ENCODE measurements at regions not wholly inside any gene's neighbourhood (a gene's known extent, or its start where the extent isn't known, plus 50 kb on each side); places are given as distances from the start of the nearest gene placed in this dataset.
"Not testable (repeated sequence)": the region's sequence is repeated elsewhere in the genome, so short reads cannot be mapped to it uniquely, and the experiment has no call there.

DNA sequence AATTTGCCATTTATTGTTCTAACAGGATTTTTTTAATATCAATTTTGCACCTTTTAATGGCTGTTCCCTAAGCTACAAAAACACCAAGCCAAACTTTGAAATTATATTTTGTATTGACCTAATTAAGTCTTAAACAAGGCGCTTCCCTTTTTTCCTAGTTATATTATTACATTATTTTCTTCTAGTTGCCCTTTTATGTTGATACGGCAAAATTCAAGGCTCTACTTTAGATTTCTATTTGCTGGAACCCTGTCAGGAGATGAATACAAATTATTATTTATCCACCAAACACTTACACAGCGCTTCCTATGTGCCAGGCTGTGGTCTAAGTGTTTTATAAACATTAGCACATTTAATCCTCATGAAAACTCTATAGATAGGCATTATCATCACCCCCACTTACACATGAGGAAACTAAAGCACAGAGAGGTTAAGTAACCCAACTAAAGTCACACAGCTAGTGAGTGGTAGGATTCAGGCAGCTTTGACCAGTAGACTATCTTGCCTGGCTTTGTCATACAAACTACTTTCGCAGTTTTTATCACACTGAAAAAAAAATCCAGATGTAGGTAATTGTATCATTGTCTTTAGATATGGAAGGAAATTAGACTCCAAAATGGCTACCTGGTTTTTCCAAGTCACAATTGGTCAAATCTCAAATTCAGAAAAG is 456.5 kb downstream of the STK39 start:
- DNase-seq, result no peak

DNA sequence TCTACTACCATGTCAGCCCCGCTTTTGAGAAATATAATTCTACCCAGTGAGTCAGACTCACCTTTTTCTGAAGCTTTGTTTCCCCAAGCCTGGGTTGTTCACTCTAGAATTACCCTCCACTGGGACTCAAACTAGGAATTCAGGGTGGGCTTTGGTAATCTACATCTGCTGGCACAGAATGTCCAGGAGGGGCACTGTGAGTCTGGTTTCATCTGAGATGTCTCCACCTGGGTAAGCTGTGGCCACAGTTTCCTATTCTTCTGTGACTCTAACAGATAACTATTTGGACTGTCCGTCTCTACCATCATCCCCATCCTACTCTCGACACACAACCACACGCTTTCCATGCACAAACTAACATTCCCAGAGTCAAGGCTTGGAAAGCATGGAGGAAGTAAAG is 457.2 kb downstream of the STK39 start:
- DNase-seq, result no peak

DNA sequence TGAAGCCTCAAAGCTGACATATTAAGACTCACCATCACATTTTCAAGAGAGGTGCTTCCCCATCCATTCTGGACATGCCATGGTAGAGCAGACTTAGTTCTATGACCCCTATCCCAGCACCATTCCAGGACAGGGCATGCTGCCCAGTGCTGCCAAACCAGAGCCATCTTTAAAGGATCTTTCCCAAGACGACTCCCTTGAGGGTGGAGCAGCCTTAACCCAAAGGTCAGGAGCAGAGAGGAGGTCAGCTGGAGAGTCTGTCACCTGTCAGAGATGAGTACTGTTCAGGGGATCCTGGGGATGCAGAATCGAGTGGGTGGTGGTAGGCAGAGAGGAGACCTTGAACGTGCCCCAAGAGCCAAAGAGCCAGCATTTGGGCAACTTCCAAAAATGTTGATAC is 459.8 kb downstream of the STK39 start:
- DNase-seq, result no peak

DNA sequence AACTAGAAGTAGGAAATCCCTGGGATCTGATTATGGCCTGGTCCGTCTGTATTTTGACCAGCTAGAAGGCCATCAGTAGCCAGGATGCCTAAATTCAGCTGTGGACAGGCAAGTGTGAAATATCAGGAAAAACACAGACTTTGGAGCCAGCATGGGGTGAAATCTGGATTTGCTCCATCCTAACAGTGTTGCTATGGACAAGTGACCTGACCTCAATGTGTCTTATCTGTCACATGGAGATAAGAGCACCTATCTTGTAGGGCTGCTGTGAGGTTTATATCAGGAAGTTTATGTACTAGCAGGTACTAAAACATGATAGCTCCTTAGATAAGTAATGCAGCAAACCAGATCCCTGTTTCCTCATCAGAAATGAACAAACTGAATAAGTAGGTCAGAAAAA is 460.4 kb downstream of the STK39 start:
- DNase-seq, result no peak

DNA sequence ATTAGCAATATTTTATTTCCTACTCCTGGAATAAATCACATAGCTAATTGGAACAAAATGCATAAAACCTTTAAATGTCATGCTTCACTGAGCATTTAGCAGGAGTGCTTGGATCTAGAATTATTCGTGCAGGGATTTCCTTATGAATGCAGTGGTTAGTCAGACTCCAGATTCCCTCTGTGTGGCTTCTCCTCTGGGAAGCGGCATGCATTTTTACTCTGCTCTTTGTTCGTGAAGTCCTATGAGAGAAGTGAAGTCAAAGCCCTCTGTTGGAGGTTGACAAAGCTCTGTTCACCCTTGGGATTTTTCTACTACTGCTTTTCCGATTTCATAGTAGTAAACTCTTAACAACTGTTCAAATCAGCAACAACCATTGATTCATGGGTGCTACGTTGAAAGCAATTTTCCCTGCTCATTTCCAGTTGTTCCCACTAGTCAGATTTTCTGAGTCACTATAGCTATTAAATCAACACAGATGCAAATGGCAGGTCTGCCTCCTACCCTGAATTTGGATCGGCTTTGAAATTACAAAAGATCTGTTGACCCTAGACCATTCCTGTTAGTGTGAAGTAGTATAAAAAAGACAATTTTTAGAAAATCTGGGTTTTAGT is 461.7 kb downstream of the STK39 start:
- no peak for DNase-seq

DNA sequence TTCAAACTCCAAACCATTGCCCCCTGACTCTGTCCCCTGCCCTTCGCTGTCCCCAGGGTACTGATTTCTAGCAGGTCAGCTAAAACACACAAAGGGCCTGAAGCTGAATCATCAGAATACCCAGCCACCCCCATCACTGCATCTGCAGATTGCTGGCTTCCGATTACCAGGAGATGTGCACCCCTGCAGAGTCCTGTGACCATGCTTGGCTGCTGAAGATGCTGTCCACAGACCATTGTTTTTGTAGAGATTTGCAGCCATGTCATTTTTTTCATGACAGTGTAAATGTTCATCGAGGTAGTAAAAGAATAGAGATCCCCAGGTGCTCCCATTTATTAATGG is 463.3 kb downstream of the STK39 start:
- no peak for DNase-seq

DNA sequence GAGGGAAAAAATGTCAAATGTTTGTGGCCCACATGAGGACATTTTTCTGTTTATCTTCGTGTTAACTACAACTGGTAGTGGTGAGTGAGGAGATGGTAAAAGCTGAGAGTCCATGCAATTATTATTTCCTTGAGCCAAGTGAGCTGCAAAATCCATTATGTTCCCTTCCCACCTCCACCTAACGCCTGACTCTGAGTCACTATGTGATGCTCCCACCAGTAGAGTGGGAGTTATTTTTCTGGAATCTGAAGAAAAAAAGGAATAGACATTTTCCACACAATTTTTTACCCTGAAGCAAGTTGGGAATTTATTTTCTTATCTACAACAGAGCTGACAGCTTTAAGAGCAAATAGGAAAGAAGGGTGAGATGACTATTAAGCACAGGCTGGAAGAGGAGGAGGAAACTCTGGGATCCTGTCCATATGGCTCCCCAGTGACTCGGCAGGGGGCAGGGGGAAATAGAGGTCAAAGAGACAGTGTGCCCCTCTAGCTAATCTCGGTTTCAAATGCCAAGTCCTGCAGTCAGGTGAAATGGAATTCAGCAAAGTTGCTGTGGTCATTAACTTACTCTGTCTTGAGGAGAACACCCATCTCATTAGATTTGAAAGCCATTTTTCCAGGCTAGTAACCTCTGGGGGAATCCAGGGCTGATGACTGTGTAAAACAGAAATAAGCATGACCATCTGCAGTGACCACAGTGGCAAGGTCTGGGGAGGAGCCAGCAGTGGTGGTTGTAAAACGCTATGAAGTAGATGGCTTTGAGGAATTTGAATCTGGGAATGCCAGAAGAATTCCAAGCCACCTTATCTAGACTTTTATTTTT is 463.9 kb downstream of the STK39 start:
- no peak for DNase-seq

DNA sequence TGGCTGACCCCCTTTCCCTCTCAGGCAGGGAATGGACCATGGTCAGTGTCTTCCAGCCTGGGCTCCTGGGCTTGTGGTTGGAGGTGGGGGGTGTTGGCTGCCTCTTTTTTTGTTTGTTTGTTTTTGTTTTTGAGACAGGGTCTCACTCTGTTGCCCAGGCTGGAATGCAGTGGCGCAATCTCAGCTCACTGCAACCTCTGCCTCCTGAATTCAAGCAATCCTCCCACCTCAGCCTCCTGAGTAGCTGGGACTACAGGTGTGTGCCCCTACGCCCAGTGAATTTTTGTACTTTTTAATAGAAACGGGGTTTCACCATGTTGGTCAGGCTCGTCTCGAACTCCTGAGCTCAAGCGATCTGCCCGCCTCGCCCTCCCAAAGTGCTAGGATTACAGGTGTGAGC is 465.8 kb downstream of the STK39 start:
- not testable (repeated sequence) for DNase-seq

DNA sequence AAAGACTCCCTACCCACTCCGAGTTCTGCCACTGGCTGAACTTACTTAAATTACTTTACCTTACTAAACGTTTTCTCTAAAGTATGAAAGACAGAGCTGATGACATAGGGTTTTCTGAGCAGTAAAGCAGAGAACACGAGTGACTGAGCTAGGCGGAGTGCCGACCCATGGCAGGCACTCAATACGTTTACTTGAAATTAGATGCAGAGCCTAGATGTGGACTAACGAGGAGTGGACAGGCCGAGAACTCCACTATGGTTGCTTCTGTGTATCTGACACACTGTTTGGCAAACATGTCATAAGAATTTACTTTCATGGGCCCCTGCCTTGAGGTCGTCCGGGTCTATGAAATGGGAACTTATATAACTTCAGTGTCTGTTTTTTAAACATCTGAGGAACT is 471.0 kb downstream of the STK39 start:
- DNase-seq, result no peak

DNA sequence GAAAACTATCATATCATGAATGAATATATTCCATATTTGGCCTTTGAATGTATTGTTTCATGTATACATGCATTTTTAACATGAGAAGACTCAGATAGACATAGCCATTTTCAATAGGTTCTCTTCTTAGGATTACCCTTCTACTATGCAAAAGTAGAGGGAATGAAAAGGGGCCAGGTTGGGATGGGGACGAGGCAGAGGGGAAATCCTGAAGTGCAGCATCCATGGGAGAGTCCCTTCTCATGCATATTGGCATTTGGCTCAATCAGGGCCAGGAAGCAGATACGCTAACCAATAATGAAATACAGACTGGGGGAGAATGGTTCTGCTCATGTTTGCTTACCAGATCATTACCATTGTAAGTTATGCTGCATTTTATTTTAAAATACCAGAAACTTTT is 475.8 kb downstream of the STK39 start:
- no peak for DNase-seq

DNA sequence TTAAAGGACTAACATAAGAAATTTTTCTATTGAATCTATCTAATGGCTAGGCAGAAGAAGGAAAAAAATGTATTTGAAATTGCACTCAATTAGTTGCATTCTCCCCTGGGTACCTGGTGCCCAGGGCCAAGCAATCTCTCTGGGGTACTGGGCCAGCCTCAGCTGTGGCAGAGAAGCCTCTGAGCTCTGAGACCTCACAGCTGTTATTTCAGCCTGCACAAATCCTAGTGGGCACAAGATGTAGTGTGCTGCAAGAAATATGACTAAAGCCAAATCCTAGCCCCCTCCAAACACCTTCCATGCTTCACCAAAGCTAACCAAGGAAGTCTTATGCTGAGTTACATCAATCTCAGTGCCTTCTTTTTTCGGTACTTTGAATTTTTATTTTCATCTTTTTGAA is 478.4 kb downstream of the STK39 start:
- no peak for DNase-seq

DNA sequence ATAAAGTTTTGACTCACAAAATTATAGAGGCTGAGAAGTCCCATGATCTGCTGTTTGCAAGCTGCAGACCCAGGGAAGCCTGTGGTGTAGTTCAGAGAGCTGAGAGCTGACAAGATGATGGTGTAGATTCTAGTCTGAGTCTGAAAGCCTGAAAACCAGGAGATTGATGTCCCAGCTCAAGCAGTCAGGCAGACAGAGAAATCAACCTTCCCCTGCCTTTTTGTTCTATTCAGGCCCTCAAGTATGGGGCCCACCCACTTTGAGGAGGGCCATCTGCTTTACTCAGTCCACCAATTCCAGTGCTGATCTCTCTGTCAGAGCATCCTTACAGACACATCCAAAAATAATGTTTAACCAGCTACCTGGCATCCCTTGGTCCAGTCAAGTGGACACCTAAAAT is 479.6 kb downstream of the STK39 start:
- no peak for DNase-seq

DNA sequence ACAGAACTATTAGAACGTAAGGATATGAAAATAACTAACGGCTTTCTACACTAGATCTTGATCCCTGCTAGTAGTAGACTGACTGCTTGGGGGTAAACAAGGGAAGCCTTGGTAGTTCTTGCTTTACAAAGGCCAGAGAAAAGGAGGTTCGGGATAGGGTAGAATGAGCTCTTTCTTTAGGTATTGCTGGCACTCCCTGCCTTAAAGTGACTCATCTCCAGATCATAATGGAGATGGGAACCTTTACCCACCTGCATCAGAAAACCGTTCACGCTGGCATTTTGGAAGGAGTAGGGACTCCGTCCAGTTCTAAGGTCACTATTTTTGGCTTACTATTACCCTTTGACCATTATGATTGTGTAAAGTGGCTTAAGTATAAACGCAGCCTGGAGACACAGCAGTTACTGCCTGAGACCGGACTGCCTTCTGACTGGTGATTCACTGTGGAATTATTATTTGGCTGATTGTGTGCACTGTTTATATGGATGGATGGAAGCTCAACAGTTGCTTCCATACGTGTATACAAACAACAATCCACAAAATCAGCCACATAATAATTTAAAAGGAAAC is 482.5 kb downstream of the STK39 start:
- no peak for DNase-seq

DNA sequence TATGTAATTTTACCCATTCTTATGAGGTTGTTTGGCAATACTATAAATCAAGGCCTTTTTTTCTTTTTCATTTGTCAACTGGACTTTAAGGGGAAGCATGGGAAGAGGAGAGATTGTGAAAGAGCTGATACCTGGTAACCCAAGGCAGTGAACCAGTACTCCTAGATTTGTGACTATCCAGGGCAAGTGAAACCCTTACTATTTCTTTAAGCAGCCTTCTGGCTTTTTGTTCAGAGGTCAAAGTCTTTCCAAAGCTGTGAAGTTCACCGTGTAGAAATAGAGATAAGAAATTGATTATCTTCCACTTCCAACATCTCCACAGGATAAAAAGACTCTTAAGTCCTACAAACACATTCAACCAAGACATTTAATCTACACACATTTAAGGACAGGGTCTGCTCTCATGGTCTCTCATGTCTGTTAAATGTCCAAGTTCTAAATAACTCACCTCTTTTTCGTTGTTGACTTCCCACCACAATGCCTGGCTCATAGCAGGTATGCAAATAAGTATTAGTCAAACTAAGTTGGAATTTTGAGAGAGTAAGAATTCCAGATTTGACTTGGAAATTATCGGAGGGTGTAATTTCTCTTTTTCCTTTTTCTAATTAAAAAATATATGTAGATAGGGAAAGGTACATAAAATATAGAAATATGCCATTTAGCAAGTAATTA is 485.8 kb downstream of the STK39 start:
- DNase-seq, result no peak

DNA sequence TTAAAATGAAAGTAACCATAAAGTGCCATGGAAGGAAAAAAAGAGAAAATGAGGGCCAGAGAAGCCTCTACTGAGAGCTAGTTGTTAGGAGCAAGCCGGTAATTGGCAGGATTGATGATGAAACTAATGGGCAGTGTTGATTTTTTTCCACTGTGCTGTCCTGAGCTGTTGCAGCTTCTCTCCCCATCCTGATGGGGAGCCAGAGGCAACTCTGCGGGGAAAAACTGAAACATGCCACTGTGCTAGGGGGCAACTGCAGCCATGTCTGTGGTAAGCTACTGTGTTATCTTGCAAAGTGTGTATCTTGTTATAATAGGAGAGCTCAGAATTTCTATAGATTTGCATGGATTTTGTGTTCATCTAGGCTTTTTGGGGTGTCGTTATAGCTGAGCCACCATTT is 487.9 kb downstream of the STK39 start:
- DNase-seq, result no peak

DNA sequence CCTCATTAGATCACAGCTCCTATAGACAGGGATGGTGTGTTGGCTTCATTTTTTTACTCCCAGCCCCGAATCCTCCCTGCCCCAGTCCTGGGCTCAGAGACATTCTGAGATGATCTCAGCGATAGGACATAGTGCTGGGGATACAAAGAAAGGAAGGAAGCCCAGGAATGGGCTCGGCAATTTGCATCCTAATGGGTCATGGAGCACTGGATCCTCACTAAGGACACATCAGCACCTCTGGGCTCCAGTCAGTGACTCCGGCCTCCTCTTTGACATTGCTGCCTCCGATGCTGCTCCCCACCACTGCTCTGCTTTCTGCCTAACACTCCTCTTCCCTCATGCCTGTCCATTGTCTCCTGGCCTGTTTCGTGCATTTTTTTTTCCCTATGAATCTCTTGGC is 489.1 kb downstream of the STK39 start:
- DNase-seq, result no peak

DNA sequence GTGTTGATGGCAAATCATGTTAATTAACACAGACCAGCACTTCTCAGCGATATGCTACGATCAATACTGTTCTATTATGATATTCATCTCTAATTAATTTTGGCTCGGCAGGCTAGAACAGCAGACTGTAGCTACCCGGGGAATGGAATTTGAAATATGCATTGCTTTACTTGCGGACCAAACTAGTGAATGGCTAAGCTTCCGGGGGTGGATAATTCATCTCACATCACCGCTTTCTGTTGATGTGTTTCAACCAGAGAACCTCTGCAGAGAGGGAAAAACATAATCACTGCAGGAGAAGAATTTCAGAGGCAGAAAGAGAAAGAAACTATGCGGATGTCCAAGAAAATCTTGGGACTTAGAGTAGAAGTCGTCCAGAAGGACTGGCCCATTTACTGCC is 490.9 kb downstream of the STK39 start:
- no peak for DNase-seq

DNA sequence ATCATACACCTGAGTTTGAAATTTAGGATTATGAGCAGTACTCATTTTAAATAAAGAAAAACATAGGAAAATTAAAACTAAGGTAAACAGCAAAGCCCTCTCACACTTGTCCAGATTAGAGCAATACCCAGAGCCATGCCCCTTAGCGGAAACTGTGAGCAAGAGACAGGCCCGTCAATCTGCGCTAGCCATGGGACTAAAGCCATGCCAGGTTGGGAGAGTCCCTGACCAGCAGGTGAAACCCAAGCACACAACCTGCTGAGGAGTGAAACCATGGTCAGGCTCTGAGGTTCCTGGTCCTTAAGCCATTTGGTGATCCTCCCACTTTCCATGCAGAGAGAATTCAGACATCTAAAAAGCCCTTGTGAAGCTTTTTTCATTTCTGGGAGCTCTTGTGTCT is 494.3 kb downstream of the STK39 start:
- DNase-seq, result no peak

DNA sequence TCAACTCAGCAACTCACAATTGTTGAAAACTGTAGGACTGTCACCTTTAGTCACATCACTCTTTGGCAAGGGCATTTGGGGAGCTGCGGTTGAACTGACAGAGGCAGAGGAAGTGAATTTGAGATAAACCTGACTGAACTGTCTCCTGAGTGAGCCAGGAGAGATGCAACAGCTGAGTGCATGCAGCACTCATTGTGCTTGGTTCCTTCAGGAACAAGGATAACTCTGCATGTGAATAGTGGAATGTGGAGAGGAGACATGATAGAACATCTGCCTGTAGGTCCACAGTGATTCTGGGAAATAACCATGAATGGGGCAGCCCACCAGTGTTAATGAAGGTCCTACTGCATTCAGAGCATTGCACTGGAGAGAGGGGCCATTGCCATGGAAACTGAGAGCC is 494.7 kb downstream of the STK39 start:
- no peak for DNase-seq

DNA sequence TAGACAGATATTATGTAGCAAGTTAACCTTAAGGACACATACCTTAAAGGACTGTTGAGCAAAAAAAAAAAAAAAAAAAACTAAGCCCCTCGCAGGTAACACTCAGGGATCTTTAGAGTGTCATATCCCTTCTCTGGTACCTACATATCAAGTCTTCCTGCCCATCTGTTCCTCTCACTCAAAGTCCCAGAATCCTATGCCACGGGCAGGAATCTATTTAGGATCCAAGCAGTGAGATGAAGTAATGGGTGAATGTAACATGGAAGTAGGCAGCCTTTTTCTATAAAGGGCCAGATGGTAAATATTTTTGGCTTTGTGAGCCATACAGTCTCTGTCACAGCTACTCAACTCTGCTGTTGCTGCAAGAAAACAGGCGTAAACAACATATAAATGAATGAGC is 496.7 kb downstream of the STK39 start:
- DNase-seq, result no peak

DNA sequence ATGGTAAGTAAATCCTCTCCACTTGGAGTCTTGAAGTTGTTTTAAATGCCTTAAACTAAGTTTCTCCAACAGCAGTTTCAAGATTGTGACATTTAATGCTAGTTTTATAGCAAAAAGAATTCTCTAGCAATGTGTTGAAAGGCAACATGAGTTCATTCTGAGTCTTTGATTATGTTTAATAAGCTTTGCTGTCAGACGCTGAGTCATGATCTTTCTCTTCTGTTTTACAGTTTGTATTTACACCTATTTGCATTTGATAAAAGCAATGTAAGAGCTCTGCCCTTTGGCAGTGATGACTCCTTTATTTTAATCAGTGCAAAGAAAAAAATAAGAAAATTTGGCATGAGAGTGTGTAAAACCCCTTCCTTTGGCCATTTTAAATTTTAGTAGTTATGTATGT is 497.7 kb downstream of the STK39 start:
- no peak for DNase-seq

DNA sequence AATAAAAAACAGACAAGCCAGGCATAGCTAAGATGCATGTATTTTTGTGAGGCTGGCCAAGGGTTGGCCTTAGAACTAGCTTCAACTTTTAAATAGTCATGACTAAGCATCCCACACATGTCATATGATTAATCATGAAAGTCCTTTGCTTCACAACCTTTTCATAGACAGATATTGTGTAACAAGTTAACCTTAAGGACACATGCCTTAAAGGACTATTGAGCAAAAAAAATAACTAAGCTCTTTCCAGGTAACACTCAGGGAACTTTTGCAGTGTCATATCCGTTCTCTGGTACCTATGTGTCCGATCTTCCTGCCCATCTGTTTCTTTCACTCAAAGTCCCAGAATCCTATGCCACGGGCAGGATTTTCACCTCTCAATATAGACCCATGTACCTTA is 498.4 kb downstream of the STK39 start:
- no peak for DNase-seq

DNA sequence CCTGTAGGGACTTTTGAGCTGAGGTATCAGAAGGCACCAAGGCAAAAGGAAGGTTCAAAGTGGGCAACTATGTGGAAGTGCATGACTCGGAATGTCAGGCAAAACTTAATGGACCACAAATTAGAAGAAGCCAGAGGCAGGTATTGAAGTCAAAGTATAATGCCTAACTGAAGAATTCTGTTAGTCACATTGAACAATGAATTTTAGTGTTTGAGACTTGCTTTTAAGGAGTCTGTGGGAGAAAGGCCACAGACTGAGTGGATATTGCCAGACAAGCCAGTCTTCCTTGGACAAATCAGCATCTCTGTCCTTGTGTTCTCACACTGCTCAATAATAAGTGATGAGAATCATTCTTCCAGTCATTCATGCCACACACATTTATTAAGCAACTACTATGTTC is 498.9 kb downstream of the STK39 start:
- no peak for DNase-seq

DNA sequence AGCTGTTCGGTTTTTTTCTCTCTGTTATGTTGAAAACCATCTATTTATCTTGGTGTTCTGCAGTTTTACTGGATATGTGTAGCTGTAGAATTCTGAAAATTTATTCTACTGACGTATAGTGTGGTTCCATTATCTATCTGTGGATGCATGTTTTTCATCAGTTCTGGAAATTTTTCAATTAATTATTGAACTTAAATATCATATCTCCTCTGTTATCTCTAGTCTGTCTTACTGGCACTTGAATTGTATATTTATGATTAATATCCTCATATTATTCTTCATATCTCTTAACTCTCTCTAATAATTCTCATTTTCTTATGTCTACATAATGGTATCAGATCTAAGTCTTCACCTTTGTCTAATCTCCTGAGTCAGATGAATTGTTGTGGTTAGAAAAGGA is 501.7 kb downstream of the STK39 start:
- DNase-seq, result no peak

Data from activated CD4-positive, alpha-beta T cell treated with anti-CD3 and anti-CD28 coated beads for 48 hours (primary cell).